Peyer's patch (tissue), 4 donors: ENCODE measurements at regions not wholly inside any gene's neighbourhood (a gene's known extent, or its start where the extent isn't known, plus 50 kb on each side); places are given as distances from the start of the nearest gene placed in this dataset.

Experiments used
- POLR2A ChIP-seq, 2 donors: fragments of 450-650 bp; IDR thresholded peaks; one replicate each; pipeline ENCODE4 v1.5.1; 2017; ENCODE audit warnings: antibody characterized with exemption in 2 of 2, mild to moderate bottlenecking in 2 of 2, moderate library complexity in 2 of 2
- TF ChIP-seq, protein P1 (sequence below), 6 experiments: fragments of 450-650 bp in 4 of 6; fragments of 200-600 bp in 2 of 6; sonication (generic) in 1 of 6; IDR thresholded peaks; one replicate each; pipeline ENCODE4 v1.5.1; 2017 to 2019; ENCODE audit warnings: antibody characterized with exemption in 6 of 6, mild to moderate bottlenecking in 3 of 6, moderate library complexity in 1 of 6

DNA sequence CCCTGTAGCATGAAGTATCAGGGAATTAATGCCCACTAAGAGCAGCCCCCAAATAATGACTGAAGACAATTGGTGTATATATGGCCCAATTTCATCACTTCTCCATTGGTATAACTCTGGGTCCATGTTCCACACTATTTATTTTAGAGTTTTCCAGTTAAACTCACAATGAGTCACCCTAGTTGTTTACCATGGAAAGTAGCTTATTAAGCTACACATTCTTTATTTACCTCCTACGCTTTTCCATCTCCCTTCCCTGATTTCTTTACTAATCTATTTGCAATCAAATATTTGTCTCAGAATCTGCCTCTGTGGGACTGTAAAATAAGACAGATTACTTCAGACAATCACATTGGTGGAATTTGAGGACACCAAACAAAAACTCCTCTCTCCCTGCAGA lies 655.6 kb downstream of the SORCS1 start:
- TF ChIP-seq POLR2A (IDR thresholded peaks at IDR 0.05), result no peak
- TF ChIP-seq, protein P1, sequence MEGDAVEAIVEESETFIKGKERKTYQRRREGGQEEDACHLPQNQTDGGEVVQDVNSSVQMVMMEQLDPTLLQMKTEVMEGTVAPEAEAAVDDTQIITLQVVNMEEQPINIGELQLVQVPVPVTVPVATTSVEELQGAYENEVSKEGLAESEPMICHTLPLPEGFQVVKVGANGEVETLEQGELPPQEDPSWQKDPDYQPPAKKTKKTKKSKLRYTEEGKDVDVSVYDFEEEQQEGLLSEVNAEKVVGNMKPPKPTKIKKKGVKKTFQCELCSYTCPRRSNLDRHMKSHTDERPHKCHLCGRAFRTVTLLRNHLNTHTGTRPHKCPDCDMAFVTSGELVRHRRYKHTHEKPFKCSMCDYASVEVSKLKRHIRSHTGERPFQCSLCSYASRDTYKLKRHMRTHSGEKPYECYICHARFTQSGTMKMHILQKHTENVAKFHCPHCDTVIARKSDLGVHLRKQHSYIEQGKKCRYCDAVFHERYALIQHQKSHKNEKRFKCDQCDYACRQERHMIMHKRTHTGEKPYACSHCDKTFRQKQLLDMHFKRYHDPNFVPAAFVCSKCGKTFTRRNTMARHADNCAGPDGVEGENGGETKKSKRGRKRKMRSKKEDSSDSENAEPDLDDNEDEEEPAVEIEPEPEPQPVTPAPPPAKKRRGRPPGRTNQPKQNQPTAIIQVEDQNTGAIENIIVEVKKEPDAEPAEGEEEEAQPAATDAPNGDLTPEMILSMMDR (IDR thresholded peaks at IDR 0.05), result no peak
